WTC11 (cell line): ENCODE measurements at regions not wholly inside any gene's neighbourhood (a gene's known extent, or its start where the extent isn't known, plus 50 kb on each side); places are given as distances from the start of the nearest gene placed in this dataset.

Source experiments
- ATAC-seq: fragments of 200-7000 bp; cut with Tn5 transposase; 2 replicates; pipeline ENCODE4 v1.10.0; 2021; ENCODE audit warnings: mild to moderate bottlenecking, moderate library complexity
- CTCF ChIA-PET: fragments of 300-600 bp; sonication (Branson Sonifier 250); formaldehyde crosslinking; loops from one replicate; lab custom pipeline; 2021; ENCODE audit warnings: antibody characterized with exemption; lab: Charles Lee
- POLR2A ChIA-PET: fragments of 350-600 bp; sonication (Branson Sonifier 250); formaldehyde crosslinking; loops from one replicate; lab custom pipeline; 2021; ENCODE audit warnings: antibody characterized with exemption; lab: Charles Lee
- DNase-seq: peaks from one replicate; pipeline ENCODE4 v3.0.0; 2021; ENCODE audit warnings: low spot score
- H3K27ac Mint-ChIP-seq: 2 replicates; pipeline ENCODE4 v1.8.0; 2021; ENCODE audit warnings: mixed read lengths
- H3K27me3 Mint-ChIP-seq: 2 replicates; pipeline ENCODE4 v1.8.0; 2021; ENCODE audit warnings: low read depth, mild to moderate bottlenecking, moderate library complexity, mixed read lengths
- H3K36me3 Mint-ChIP-seq: 2 replicates; pipeline ENCODE4 v1.8.0; 2021; ENCODE audit warnings: mixed read lengths
- H3K4me1 Mint-ChIP-seq: 2 replicates; pipeline ENCODE4 v1.8.0; 2022; ENCODE audit warnings: mixed read lengths
- H3K4me3 Mint-ChIP-seq: 2 replicates; pipeline ENCODE4 v1.8.0; 2021; ENCODE audit warnings: mild to moderate bottlenecking, moderate library complexity, mixed read lengths
- H3K9me3 Mint-ChIP-seq: 2 replicates; pipeline ENCODE4 v1.8.0; 2021; ENCODE audit warnings: mixed read lengths
- ELF4 ChIP-seq: sonication (generic); formaldehyde crosslinking; IDR thresholded peaks from 2 replicates; pipeline ENCODE4 v1.8.1; 2022; ENCODE audit warnings: low read depth, mild to moderate bottlenecking, moderate library complexity, missing genetic modification reagents
- FOXP1 ChIP-seq: sonication (generic); formaldehyde crosslinking; IDR thresholded peaks from 2 replicates; pipeline ENCODE4 v1.8.0; 2022; ENCODE audit warnings: missing genetic modification reagents, mild to moderate bottlenecking, moderate library complexity, borderline replicate concordance
- GABPB1 ChIP-seq: sonication (generic); formaldehyde crosslinking; IDR thresholded peaks from 2 replicates; pipeline ENCODE4 v1.8.1; 2023; ENCODE audit warnings: mild to moderate bottlenecking, missing genetic modification reagents
- IRF2 ChIP-seq: sonication (generic); formaldehyde crosslinking; IDR thresholded peaks from 2 replicates; pipeline ENCODE4 v1.8.0; 2022; ENCODE audit warnings: low read depth, missing genetic modification reagents, borderline replicate concordance
- KAT7 ChIP-seq: sonication (generic); formaldehyde crosslinking; IDR thresholded peaks from 2 replicates; pipeline ENCODE4 v1.8.1; 2023; ENCODE audit warnings: missing genetic modification reagents, mild to moderate bottlenecking, borderline replicate concordance
- NFATC4 ChIP-seq: fragments of 250-450 bp; sonication (Bioruptor Pico); IDR thresholded peaks from 2 replicates; pipeline ENCODE4 v1.9.0; 2021; ENCODE audit warnings: mild to moderate bottlenecking
- SMAD4 ChIP-seq: sonication (generic); formaldehyde crosslinking; IDR thresholded peaks from 2 replicates; pipeline ENCODE4 v1.8.0; 2022; ENCODE audit warnings: mild to moderate bottlenecking, missing genetic modification reagents
- TEAD4 ChIP-seq: sonication (generic); formaldehyde crosslinking; IDR thresholded peaks from 2 replicates; pipeline ENCODE4 v1.8.0; 2022; ENCODE audit warnings: mild to moderate bottlenecking, missing genetic modification reagents
- ZNF138 ChIP-seq: sonication (generic); formaldehyde crosslinking; conservative IDR thresholded peaks from 2 replicates; pipeline ENCODE4 v1.8.1; 2022; ENCODE audit warnings: mild to moderate bottlenecking, moderate library complexity, missing genetic modification reagents
- ZNF263 ChIP-seq: sonication (generic); formaldehyde crosslinking; IDR thresholded peaks from 2 replicates; pipeline ENCODE4 v1.8.1; 2022; ENCODE audit warnings: low read depth, mild to moderate bottlenecking, moderate library complexity, missing genetic modification reagents
- TF ChIP-seq, protein P1 (sequence below): sonication (generic); formaldehyde crosslinking; IDR thresholded peaks from 2 replicates; pipeline ENCODE4 v1.8.0; 2023; ENCODE audit warnings: missing genetic modification reagents, mild to moderate bottlenecking, borderline replicate concordance
- TF ChIP-seq, protein P2 (sequence below): sonication (generic); formaldehyde crosslinking; conservative IDR thresholded peaks from 2 replicates; pipeline ENCODE4 v1.8.1; 2022; ENCODE audit warnings: mild to moderate bottlenecking, missing genetic modification reagents
- TF ChIP-seq, protein P3 (sequence below): fragments of 250-450 bp; sonication (Bioruptor Pico); IDR thresholded peaks from 2 replicates; pipeline ENCODE4 v1.9.0; 2021; ENCODE audit warnings: mild to moderate bottlenecking, borderline replicate concordance
- TF ChIP-seq, protein P4 (sequence below): fragments of 250-450 bp; sonication (Bioruptor Pico); IDR thresholded peaks from 2 replicates; pipeline ENCODE4 v2.1.2; 2022; ENCODE audit warnings: mild to moderate bottlenecking, moderate library complexity
- TF ChIP-seq, protein P5 (sequence below): sonication (generic); formaldehyde crosslinking; IDR thresholded peaks from 2 replicates; pipeline ENCODE4 v1.8.0; 2023; ENCODE audit warnings: mild to moderate bottlenecking, missing genetic modification reagents
- TF ChIP-seq, protein P6 (sequence below): sonication (generic); formaldehyde crosslinking; IDR thresholded peaks from 2 replicates; pipeline ENCODE4 v1.8.1; 2022; ENCODE audit warnings: low read depth, mild to moderate bottlenecking, moderate library complexity, missing genetic modification reagents, borderline replicate concordance
- TF ChIP-seq, protein P7 (sequence below): sonication (generic); formaldehyde crosslinking; IDR thresholded peaks from 2 replicates; pipeline ENCODE4 v1.8.0; 2022; ENCODE audit warnings: mild to moderate bottlenecking, missing genetic modification reagents
- TF ChIP-seq, protein P8 (sequence below): sonication (generic); formaldehyde crosslinking; IDR thresholded peaks from 2 replicates; pipeline ENCODE4 v1.8.1; 2023; ENCODE audit warnings: mild to moderate bottlenecking, missing genetic modification reagents, moderate library complexity

DNA sequence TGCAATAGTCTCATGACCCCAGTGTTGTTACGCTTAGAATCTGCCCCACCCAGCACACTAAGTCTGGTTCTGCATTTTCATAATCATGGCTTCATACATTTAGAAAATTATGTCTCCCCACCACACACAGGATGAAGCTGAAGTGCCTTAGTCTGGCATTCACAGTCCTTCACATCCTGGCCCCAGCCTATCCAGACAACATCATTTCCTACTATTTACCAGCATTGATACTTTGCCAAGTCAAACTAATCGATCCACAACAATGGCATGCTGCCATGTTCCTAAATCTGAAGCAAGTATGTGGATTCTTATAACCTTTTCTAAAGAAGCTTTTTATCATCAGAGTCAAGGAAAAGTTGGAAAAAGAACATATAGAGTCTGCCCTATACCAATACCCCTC, 132.4 kb upstream of the FBXL4 start:
- no peaks in the 10 kb centered on the region for H3K4me1 Mint-ChIP-seq
- no peak overlapping the region for H3K27ac Mint-ChIP-seq
- DNase-seq (no peak), ATAC-seq (no peak)
- ChIA-PET CTCF (no interaction called here), POLR2A (no interaction called here)
- no peaks in the 10 kb centered on the region for H3K36me3 Mint-ChIP-seq
- TF ChIP-seq IRF2 (no peak), SMAD4 (no peak), KAT7 (CRISPR knock-in tag) (no peak), ZNF263 (no peak), ZNF138 (CRISPR knock-in tag) (no peak), ELF4 (no peak), TEAD4 (CRISPR knock-in tag) (no peak), FOXP1 (CRISPR knock-in tag) (no peak), NFATC4 (no peak), GABPB1 (no peak)
- TF ChIP-seq, protein P1, sequence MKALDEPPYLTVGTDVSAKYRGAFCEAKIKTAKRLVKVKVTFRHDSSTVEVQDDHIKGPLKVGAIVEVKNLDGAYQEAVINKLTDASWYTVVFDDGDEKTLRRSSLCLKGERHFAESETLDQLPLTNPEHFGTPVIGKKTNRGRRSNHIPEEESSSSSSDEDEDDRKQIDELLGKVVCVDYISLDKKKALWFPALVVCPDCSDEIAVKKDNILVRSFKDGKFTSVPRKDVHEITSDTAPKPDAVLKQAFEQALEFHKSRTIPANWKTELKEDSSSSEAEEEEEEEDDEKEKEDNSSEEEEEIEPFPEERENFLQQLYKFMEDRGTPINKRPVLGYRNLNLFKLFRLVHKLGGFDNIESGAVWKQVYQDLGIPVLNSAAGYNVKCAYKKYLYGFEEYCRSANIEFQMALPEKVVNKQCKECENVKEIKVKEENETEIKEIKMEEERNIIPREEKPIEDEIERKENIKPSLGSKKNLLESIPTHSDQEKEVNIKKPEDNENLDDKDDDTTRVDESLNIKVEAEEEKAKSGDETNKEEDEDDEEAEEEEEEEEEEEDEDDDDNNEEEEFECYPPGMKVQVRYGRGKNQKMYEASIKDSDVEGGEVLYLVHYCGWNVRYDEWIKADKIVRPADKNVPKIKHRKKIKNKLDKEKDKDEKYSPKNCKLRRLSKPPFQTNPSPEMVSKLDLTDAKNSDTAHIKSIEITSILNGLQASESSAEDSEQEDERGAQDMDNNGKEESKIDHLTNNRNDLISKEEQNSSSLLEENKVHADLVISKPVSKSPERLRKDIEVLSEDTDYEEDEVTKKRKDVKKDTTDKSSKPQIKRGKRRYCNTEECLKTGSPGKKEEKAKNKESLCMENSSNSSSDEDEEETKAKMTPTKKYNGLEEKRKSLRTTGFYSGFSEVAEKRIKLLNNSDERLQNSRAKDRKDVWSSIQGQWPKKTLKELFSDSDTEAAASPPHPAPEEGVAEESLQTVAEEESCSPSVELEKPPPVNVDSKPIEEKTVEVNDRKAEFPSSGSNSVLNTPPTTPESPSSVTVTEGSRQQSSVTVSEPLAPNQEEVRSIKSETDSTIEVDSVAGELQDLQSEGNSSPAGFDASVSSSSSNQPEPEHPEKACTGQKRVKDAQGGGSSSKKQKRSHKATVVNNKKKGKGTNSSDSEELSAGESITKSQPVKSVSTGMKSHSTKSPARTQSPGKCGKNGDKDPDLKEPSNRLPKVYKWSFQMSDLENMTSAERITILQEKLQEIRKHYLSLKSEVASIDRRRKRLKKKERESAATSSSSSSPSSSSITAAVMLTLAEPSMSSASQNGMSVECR, result no peak
- TF ChIP-seq, protein P2, sequence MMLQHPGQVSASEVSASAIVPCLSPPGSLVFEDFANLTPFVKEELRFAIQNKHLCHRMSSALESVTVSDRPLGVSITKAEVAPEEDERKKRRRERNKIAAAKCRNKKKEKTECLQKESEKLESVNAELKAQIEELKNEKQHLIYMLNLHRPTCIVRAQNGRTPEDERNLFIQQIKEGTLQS (CRISPR knock-in tag), result no peak
- TF ChIP-seq, protein P3, sequence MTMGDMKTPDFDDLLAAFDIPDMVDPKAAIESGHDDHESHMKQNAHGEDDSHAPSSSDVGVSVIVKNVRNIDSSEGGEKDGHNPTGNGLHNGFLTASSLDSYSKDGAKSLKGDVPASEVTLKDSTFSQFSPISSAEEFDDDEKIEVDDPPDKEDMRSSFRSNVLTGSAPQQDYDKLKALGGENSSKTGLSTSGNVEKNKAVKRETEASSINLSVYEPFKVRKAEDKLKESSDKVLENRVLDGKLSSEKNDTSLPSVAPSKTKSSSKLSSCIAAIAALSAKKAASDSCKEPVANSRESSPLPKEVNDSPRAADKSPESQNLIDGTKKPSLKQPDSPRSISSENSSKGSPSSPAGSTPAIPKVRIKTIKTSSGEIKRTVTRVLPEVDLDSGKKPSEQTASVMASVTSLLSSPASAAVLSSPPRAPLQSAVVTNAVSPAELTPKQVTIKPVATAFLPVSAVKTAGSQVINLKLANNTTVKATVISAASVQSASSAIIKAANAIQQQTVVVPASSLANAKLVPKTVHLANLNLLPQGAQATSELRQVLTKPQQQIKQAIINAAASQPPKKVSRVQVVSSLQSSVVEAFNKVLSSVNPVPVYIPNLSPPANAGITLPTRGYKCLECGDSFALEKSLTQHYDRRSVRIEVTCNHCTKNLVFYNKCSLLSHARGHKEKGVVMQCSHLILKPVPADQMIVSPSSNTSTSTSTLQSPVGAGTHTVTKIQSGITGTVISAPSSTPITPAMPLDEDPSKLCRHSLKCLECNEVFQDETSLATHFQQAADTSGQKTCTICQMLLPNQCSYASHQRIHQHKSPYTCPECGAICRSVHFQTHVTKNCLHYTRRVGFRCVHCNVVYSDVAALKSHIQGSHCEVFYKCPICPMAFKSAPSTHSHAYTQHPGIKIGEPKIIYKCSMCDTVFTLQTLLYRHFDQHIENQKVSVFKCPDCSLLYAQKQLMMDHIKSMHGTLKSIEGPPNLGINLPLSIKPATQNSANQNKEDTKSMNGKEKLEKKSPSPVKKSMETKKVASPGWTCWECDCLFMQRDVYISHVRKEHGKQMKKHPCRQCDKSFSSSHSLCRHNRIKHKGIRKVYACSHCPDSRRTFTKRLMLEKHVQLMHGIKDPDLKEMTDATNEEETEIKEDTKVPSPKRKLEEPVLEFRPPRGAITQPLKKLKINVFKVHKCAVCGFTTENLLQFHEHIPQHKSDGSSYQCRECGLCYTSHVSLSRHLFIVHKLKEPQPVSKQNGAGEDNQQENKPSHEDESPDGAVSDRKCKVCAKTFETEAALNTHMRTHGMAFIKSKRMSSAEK (CRISPR knock-in tag), result no peak
- TF ChIP-seq, protein P4, sequence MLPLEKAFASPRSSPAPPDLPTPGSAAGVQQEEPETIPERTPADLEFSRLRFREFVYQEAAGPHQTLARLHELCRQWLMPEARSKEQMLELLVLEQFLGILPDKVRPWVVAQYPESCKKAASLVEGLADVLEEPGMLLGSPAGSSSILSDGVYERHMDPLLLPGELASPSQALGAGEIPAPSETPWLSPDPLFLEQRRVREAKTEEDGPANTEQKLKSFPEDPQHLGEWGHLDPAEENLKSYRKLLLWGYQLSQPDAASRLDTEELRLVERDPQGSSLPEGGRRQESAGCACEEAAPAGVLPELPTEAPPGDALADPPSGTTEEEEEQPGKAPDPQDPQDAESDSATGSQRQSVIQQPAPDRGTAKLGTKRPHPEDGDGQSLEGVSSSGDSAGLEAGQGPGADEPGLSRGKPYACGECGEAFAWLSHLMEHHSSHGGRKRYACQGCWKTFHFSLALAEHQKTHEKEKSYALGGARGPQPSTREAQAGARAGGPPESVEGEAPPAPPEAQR, result no peak
- TF ChIP-seq, protein P5, sequence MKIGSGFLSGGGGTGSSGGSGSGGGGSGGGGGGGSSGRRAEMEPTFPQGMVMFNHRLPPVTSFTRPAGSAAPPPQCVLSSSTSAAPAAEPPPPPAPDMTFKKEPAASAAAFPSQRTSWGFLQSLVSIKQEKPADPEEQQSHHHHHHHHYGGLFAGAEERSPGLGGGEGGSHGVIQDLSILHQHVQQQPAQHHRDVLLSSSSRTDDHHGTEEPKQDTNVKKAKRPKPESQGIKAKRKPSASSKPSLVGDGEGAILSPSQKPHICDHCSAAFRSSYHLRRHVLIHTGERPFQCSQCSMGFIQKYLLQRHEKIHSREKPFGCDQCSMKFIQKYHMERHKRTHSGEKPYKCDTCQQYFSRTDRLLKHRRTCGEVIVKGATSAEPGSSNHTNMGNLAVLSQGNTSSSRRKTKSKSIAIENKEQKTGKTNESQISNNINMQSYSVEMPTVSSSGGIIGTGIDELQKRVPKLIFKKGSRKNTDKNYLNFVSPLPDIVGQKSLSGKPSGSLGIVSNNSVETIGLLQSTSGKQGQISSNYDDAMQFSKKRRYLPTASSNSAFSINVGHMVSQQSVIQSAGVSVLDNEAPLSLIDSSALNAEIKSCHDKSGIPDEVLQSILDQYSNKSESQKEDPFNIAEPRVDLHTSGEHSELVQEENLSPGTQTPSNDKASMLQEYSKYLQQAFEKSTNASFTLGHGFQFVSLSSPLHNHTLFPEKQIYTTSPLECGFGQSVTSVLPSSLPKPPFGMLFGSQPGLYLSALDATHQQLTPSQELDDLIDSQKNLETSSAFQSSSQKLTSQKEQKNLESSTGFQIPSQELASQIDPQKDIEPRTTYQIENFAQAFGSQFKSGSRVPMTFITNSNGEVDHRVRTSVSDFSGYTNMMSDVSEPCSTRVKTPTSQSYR, result no peak
- TF ChIP-seq, protein P6, sequence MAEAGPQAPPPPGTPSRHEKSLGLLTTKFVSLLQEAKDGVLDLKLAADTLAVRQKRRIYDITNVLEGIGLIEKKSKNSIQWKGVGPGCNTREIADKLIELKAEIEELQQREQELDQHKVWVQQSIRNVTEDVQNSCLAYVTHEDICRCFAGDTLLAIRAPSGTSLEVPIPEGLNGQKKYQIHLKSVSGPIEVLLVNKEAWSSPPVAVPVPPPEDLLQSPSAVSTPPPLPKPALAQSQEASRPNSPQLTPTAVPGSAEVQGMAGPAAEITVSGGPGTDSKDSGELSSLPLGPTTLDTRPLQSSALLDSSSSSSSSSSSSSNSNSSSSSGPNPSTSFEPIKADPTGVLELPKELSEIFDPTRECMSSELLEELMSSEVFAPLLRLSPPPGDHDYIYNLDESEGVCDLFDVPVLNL (CRISPR knock-in tag), result no peak
- TF ChIP-seq, protein P7, sequence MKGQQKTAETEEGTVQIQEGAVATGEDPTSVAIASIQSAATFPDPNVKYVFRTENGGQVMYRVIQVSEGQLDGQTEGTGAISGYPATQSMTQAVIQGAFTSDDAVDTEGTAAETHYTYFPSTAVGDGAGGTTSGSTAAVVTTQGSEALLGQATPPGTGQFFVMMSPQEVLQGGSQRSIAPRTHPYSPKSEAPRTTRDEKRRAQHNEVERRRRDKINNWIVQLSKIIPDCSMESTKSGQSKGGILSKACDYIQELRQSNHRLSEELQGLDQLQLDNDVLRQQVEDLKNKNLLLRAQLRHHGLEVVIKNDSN (CRISPR knock-in tag), result no peak
- TF ChIP-seq, protein P8, sequence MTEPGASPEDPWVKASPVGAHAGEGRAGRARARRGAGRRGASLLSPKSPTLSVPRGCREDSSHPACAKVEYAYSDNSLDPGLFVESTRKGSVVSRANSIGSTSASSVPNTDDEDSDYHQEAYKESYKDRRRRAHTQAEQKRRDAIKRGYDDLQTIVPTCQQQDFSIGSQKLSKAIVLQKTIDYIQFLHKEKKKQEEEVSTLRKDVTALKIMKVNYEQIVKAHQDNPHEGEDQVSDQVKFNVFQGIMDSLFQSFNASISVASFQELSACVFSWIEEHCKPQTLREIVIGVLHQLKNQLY (CRISPR knock-in tag), result no peak
- H3K27me3 Mint-ChIP-seq, result peaks cover 3% of the 10 kb centered on the region; the same call in 1 of the 2 replicates
- H3K9me3 Mint-ChIP-seq, result no peaks in the 10 kb centered on the region
- no peak overlapping the region for H3K4me3 Mint-ChIP-seq
